Adrenal gland (tissue), 5 donors: ENCODE measurements at regions not wholly inside any gene's neighbourhood (a gene's known extent, or its start where the extent isn't known, plus 50 kb on each side); places are given as distances from the start of the nearest gene placed in this dataset.

ENCODE experiments used
- CTCF ChIP-seq, 6 experiments: fragments of 450-650 bp in 4 of 6; fragments of 200-600 bp in 2 of 6; sonication (generic) in 1 of 6; IDR thresholded peaks; 1 replicate in 5 of 6; 2 replicates in 1 of 6; pipeline versions ENCODE4 v1.5.1 to v1.8.0; 2016 to 2021; ENCODE audit warnings: antibody characterized with exemption in 6 of 6, mild to moderate bottlenecking in 2 of 6, moderate library complexity in 1 of 6
- POLR2A ChIP-seq, 2 donors: fragments of 450-650 bp; IDR thresholded peaks; one replicate each; pipeline ENCODE4 v1.6.1; 2017; ENCODE audit warnings: antibody characterized with exemption in 2 of 2, mild to moderate bottlenecking in 2 of 2, moderate library complexity in 1 of 2
- donor health status: DM: no; HTN: no; CAD: no.

- TF ChIP-seq CTCF (IDR thresholded peaks at IDR 0.05) = no peak
- TF ChIP-seq POLR2A (IDR thresholded peaks at IDR 0.05) = no peak
These were observed 567.4 kb downstream of the FGF9 start for GRCh38 chr13:22238269-22238668.
